H9 (cell line): ENCODE measurements at regions not wholly inside any gene's neighbourhood (a gene's known extent, or its start where the extent isn't known, plus 50 kb on each side); places are given as distances from the start of the nearest gene placed in this dataset.

Source experiments
- DNase-seq: peaks from one replicate; pipeline ENCODE4 v3.0.0-alpha.2; 2017
- H2AFZ ChIP-seq: one replicate; pipeline ENCODE4 v1.6.1; 2013; ENCODE audit warnings: mild to moderate bottlenecking, low read length, control low read depth, moderate library complexity
- H2AK5ac ChIP-seq: 2 replicates; pipeline ENCODE4 v1.6.1; 2013; ENCODE audit warnings: low read length, control low read depth, mixed read lengths; ENCODE audit not compliant: insufficient read length
- H2BK120ac ChIP-seq: one replicate; pipeline ENCODE4 v1.6.1; 2013; ENCODE audit warnings: low read depth, mild to moderate bottlenecking, low read length, control low read depth, inconsistent platforms; ENCODE audit not compliant: poor library complexity, severe bottlenecking
- H2BK12ac ChIP-seq: 2 replicates; pipeline ENCODE4 v1.6.1; 2013; ENCODE audit warnings: low read length, control low read depth, mixed read lengths, low read depth; ENCODE audit not compliant: insufficient read length
- H2BK15ac ChIP-seq: 2 replicates; pipeline ENCODE4 v1.6.1; 2013; ENCODE audit warnings: low read depth, low read length, control low read depth
- H2BK20ac ChIP-seq: one replicate; pipeline ENCODE4 v1.6.1; 2013; ENCODE audit warnings: low read depth, mild to moderate bottlenecking, low read length, control low read depth, inconsistent platforms; ENCODE audit not compliant: poor library complexity, severe bottlenecking
- H2BK5ac ChIP-seq: 2 replicates; pipeline ENCODE4 v1.6.1; 2013; ENCODE audit warnings: low read length, control low read depth, mixed read lengths; ENCODE audit not compliant: insufficient read length
- H3K14ac ChIP-seq: 2 replicates; pipeline ENCODE4 v1.6.1; 2013; ENCODE audit warnings: low read length, control low read depth; ENCODE audit not compliant: insufficient read depth
- H3K18ac ChIP-seq: 2 replicates; pipeline ENCODE4 v1.6.1; 2013; ENCODE audit warnings: low read depth, mild to moderate bottlenecking, mixed read lengths, low read length, control low read depth; ENCODE audit not compliant: insufficient read length
- H3K23ac ChIP-seq: 2 replicates; pipeline ENCODE4 v1.6.1; 2013; ENCODE audit warnings: low read length, control low read depth, mixed read lengths, low read depth; ENCODE audit not compliant: insufficient read length
- H3K23me2 ChIP-seq: 2 replicates; pipeline ENCODE4 v1.6.1; 2013; ENCODE audit warnings: low read depth, mild to moderate bottlenecking, mixed read lengths, low read length, control low read depth; ENCODE audit not compliant: insufficient read length, poor library complexity, severe bottlenecking
- H3K27ac ChIP-seq: 2 replicates; pipeline ENCODE4 v1.5.1; 2013; ENCODE audit warnings: low read length, control low read depth, mixed read lengths, low read depth; ENCODE audit not compliant: insufficient read length
- H3K27me3 ChIP-seq: 2 replicates; pipeline ENCODE4 v1.6.1; 2013; ENCODE audit warnings: low read length, control low read depth, inconsistent platforms; ENCODE audit not compliant: insufficient read depth
- H3K4ac ChIP-seq: 2 replicates; pipeline ENCODE4 v1.6.1; 2013; ENCODE audit warnings: low read depth, mild to moderate bottlenecking, control low read depth, inconsistent platforms, low read length, moderate library complexity
- H3K4me1 ChIP-seq: 2 replicates; pipeline ENCODE4 v1.6.1; 2013; ENCODE audit warnings: low read length, control low read depth, inconsistent platforms; ENCODE audit not compliant: insufficient read depth
- H3K4me2 ChIP-seq: 2 replicates; pipeline ENCODE4 v1.6.1; 2013; ENCODE audit warnings: low read length, control low read depth, mixed read lengths; ENCODE audit not compliant: insufficient read length, insufficient read depth
- H3K56ac ChIP-seq: 2 replicates; pipeline ENCODE4 v1.6.1; 2013; ENCODE audit warnings: low read depth, mild to moderate bottlenecking, mixed read lengths, low read length, control low read depth; ENCODE audit not compliant: insufficient read length
- H3K79me1 ChIP-seq: 2 replicates; pipeline ENCODE4 v1.6.1; 2013; ENCODE audit warnings: low read depth, mild to moderate bottlenecking, moderate library complexity, low read length, control low read depth, inconsistent platforms; ENCODE audit not compliant: insufficient read depth, poor library complexity, severe bottlenecking
- H3K79me2 ChIP-seq: 2 replicates; pipeline ENCODE4 v1.6.1; 2013; ENCODE audit warnings: low read length, control low read depth, inconsistent platforms; ENCODE audit not compliant: insufficient read depth
- H3K9ac ChIP-seq: 2 replicates; pipeline ENCODE4 v1.6.1; 2013; ENCODE audit warnings: low read length, control low read depth, mixed read lengths; ENCODE audit not compliant: insufficient read length; ENCODE audit errors: extremely low read depth
- H3K9me3 ChIP-seq: one replicate; pipeline ENCODE4 v1.6.1; 2013; ENCODE audit warnings: low read depth, low read length, inconsistent platforms; ENCODE audit not compliant: control insufficient read depth
- H3T11ph ChIP-seq: one replicate; pipeline ENCODE4 v1.6.1; 2013; ENCODE audit warnings: mild to moderate bottlenecking, low read length, control low read depth, inconsistent platforms
- H4K20me1 ChIP-seq: one replicate; pipeline ENCODE4 v1.6.1; 2013; ENCODE audit not compliant: control insufficient read depth, insufficient read length, insufficient read depth
- H4K5ac ChIP-seq: 2 replicates; pipeline ENCODE4 v1.6.1; 2013; ENCODE audit warnings: low read depth, mild to moderate bottlenecking, mixed read lengths, low read length, control low read depth; ENCODE audit not compliant: insufficient read length
- H4K8ac ChIP-seq: replicated peaks from 2 replicates; pipeline ENCODE4 v1.6.1; 2013; ENCODE audit warnings: low read length, control low read depth, mixed read lengths, low read depth; ENCODE audit not compliant: insufficient read length
- H4K91ac ChIP-seq: 2 replicates; pipeline ENCODE4 v1.6.1; 2013; ENCODE audit warnings: low read depth, mild to moderate bottlenecking, moderate library complexity, mixed read lengths, low read length, control low read depth; ENCODE audit not compliant: insufficient read length
- H3K27ac Mint-ChIP-seq, 3 experiments: 2 replicates in 2 of 3; 3 replicates in 1 of 3; pipeline ENCODE4 v1.8.0; 2020 to 2021; ENCODE audit warnings: mixed read lengths in 3 of 3, mild to moderate bottlenecking in 1 of 3, moderate library complexity in 1 of 3
- H3K27me3 Mint-ChIP-seq: 2 replicates; pipeline ENCODE4 v1.8.0; 2021; ENCODE audit warnings: low read depth, mild to moderate bottlenecking, moderate library complexity, mixed read lengths
- H3K36me3 Mint-ChIP-seq, 3 experiments: 2 replicates in 2 of 3; 3 replicates in 1 of 3; pipeline ENCODE4 v1.8.0; 2020 to 2021; ENCODE audit warnings: low read depth in 3 of 3, mixed read lengths in 3 of 3; ENCODE audit not compliant: insufficient read depth in 1 of 3
- H3K4me1 Mint-ChIP-seq, 2 experiments: 2 replicates each; pipeline ENCODE4 v1.8.0; 2020; ENCODE audit warnings: mixed read lengths in 2 of 2
- H3K4me3 Mint-ChIP-seq, 2 experiments: 2 replicates in 1 of 2; 3 replicates in 1 of 2; pipeline ENCODE4 v1.8.0; 2020 to 2021; ENCODE audit warnings: mild to moderate bottlenecking in 2 of 2, mixed read lengths in 2 of 2, moderate library complexity in 1 of 2
- H3K9me3 Mint-ChIP-seq, 2 experiments: 2 replicates in 1 of 2; 3 replicates in 1 of 2; pipeline ENCODE4 v1.8.0; 2020; ENCODE audit warnings: mild to moderate bottlenecking in 2 of 2, mixed read lengths in 2 of 2, moderate library complexity in 1 of 2
- WGBS: extraction: QIAGEN DNeasy Blood & Tissue Kit; methylation state at CpG from one replicate; pipeline ENCODE4 v1.1.7; 2013; ENCODE audit warnings: missing lambda C conversion rate, low lambda C conversion rate, mixed read lengths; ENCODE audit not compliant: insufficient read length; ENCODE audit errors: extremely low coverage; 5-methylcytosine and 5-hydroxymethylcytosine counted together
- TF ChIP-seq, protein P1 (sequence below): fragments of 200-600 bp; sonication (generic); conservative IDR thresholded peaks from 3 replicates; pipeline ENCODE4 v1.8.0; 2021; ENCODE audit warnings: antibody characterized with exemption, mild to moderate bottlenecking

DNA sequence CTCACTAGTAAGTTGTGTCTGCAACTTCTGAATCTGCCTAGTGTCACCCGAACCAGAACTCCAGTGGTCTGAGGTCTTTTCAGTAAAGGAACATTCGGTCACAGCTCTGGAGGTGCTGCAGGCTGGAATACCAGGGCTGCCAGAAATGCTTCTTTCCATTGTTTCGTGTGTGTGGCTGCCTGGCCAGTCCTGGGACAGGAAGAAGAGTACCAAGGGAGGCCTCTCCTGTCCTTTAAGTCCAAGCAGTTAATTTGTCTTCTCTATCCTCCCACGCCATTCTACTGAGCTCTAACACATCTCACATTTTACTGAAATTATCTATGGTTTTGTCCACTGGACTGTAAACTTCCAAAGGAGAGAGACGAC is 196.0 kb downstream of the LNPK start:
- H3T11ph ChIP-seq: no peak overlapping the region
- H3K23ac ChIP-seq: no peak overlapping the region
- no peak overlapping the region for H4K8ac ChIP-seq
- Mint-ChIP-seq H3K4me3 (no peak overlapping the region), H3K36me3 (no peaks in the 10 kb centered on the region), H3K9me3 (no peaks in the 10 kb centered on the region), H3K4me1 (peaks cover 4 to 6% of the 10 kb centered on the region in 2 experiments; a peak in 3 of 4 replicates), H3K27me3 (no peaks in the 10 kb centered on the region; the same call in 1 of the 2 replicates), H3K27ac (no peak overlapping the region)
- no peaks in the 10 kb centered on the region for H3K27me3 ChIP-seq
- H2AFZ ChIP-seq: no peak overlapping the region
- H3K23me2 ChIP-seq: no peaks in the 10 kb centered on the region
- H3K4me2 ChIP-seq: no peak overlapping the region
- no peak overlapping the region for H4K91ac ChIP-seq
- no peak overlapping the region for H3K18ac ChIP-seq
- no peak overlapping the region for H3K56ac ChIP-seq
- H3K14ac ChIP-seq: no peak overlapping the region
- no peak overlapping the region for H2BK5ac ChIP-seq
- no peak overlapping the region for H2BK20ac ChIP-seq
- no peaks in the 10 kb centered on the region for H4K20me1 ChIP-seq
- no peak overlapping the region for H2BK12ac ChIP-seq
- H3K79me1 ChIP-seq: no peaks in the 10 kb centered on the region
- TF ChIP-seq, protein P1, sequence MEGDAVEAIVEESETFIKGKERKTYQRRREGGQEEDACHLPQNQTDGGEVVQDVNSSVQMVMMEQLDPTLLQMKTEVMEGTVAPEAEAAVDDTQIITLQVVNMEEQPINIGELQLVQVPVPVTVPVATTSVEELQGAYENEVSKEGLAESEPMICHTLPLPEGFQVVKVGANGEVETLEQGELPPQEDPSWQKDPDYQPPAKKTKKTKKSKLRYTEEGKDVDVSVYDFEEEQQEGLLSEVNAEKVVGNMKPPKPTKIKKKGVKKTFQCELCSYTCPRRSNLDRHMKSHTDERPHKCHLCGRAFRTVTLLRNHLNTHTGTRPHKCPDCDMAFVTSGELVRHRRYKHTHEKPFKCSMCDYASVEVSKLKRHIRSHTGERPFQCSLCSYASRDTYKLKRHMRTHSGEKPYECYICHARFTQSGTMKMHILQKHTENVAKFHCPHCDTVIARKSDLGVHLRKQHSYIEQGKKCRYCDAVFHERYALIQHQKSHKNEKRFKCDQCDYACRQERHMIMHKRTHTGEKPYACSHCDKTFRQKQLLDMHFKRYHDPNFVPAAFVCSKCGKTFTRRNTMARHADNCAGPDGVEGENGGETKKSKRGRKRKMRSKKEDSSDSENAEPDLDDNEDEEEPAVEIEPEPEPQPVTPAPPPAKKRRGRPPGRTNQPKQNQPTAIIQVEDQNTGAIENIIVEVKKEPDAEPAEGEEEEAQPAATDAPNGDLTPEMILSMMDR: no peak
- no CpG with 5 or more reads among the region's 5 CpGs for WGBS
- H4K5ac ChIP-seq: no peak overlapping the region
- no peaks in the 10 kb centered on the region for H3K79me2 ChIP-seq
- H3K9ac ChIP-seq: no peak overlapping the region
- no peaks in the 10 kb centered on the region for H3K9me3 ChIP-seq
- no peak overlapping the region for H2BK15ac ChIP-seq
- H2BK120ac ChIP-seq: no peak overlapping the region
- H3K27ac ChIP-seq: no peak overlapping the region
- H3K4me1 ChIP-seq: no peaks in the 10 kb centered on the region
- H3K4ac ChIP-seq: no peak overlapping the region
- DNase-seq: peak; percentile 32
- H2AK5ac ChIP-seq: no peak overlapping the region
